ENCODE measurements at regions not wholly inside any gene's neighbourhood (a gene's known extent, or its start where the extent isn't known, plus 50 kb on each side); places are given as distances from the start of the nearest gene placed in this dataset.

DNA sequence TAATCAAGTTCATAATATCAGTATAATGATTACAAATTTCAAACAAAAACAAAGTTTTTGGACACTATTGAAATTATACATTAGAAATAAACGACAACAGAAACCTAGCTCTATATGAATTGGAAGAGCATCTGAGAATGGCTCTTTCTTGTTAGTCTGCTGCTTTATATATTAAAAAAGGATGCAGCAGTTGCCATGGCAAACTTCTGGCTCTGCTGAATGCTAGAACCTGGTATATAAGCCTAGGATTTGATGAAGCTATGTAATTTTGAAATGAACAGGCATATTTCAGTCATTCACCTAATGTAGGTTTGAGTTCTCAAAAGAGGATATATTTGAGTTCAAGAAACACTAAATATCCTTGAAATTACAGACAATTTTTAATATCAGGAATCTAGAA, 252.7 kb upstream of the KCNMB2 start:
- POLR2A ChIA-PET (ENCODE audit: low non-redundant PET): no interaction called here
- no peak overlapping the region for H3K27ac ChIP-seq
- DNase-seq (ENCODE audit: low spot score): no peak
- TF ChIP-seq CTCF (conservative IDR thresholded peaks at IDR 0.05; ENCODE audit: low read depth): no peak
- CTCF ChIA-PET: no interaction called here

DNA sequence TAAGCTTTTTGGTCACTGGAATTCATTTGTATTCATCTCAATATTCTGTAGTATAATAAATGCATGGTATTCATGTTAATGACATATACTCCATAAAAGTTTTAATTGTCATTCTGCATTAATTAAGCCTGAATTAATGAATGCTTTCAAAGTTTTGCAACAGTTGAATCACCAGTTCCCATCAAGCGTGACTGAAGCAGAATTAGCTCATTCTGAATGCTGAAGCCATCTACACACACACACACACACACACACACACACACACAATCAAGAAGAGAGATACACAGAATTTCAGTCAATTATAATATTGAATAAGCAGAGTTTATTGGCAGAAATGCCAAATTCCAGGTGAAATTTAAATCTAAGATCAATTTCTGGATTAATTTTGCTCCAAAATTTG, 252.1 kb upstream of the KCNMB2 start:
- ChIA-PET CTCF (no interaction called here), POLR2A (ENCODE audit: low non-redundant PET) (no interaction called here)
- DNase-seq (ENCODE audit: low spot score): no peak
- no peak for TF ChIP-seq CTCF (conservative IDR thresholded peaks at IDR 0.05; ENCODE audit: low read depth)
- no peak overlapping the region for H3K27ac ChIP-seq

GRCh38 chr3:178288074-178288473, 248.2 kb upstream of the KCNMB2 start:
- TF ChIP-seq CTCF (conservative IDR thresholded peaks at IDR 0.05; ENCODE audit: low read depth): no peak
- ChIA-PET POLR2A (ENCODE audit: low non-redundant PET) (no interaction called here), CTCF (no interaction called here)
- DNase-seq (ENCODE audit: low spot score): no peak
- no peak overlapping the region for H3K27ac ChIP-seq

- no peak overlapping the region for H3K27ac ChIP-seq
- POLR2A ChIA-PET (ENCODE audit: low non-redundant PET): no interaction called here
- DNase-seq (ENCODE audit: low spot score): no peak
- CTCF ChIA-PET: interaction anchor here (0.7 kb wide), 1 partner anchor 27 kb away, joined by 3 read pairs; no protein-coding TSS in a partner anchor
- no peak for TF ChIP-seq CTCF (conservative IDR thresholded peaks at IDR 0.05; ENCODE audit: low read depth)
Observed at GRCh38 chr3:178289544-178290160, 246.6 kb upstream of the KCNMB2 start.

DNA sequence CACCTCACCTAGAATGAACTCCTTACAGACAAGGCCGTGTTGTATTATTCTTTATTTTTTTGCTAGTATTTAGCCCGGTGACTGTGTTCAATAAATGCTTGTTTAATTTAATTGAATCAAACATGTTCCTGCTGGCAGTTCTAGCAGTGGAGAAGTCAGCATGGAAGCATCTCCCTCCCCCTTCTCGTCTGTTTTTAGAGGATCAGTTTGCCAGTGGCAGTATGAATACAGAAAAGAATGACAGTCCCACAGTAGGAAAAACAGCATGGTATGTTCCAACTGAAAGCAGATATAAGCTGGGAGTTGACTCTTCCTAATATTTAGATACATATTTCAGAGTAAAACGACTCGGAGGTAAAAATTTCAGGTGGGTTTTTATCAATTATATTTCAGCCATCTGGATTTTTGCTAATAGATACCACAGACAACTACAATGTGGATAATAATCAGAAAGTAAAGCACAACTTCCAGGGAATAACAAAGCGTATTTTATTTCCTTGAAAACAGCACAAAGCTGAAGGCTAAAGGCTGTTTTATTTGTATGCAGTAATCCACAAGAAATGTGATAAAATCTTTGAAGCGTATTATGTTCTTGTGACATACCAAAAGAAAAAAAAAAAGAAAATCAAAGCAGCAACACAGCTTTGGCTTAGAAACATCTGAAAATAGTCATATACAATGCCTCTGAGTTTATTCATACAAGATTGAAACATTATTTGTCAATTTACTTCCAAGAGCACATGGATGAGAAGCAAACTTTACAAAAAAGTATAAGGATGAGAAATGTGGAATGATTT, 244.5 kb upstream of the KCNMB2 start:
- ChIA-PET CTCF (no interaction called here), POLR2A (ENCODE audit: low non-redundant PET) (no interaction called here)
- H3K27ac ChIP-seq: no peak overlapping the region
- no peak for DNase-seq (ENCODE audit: low spot score)
- no peak for TF ChIP-seq CTCF (conservative IDR thresholded peaks at IDR 0.05; ENCODE audit: low read depth)

DNA sequence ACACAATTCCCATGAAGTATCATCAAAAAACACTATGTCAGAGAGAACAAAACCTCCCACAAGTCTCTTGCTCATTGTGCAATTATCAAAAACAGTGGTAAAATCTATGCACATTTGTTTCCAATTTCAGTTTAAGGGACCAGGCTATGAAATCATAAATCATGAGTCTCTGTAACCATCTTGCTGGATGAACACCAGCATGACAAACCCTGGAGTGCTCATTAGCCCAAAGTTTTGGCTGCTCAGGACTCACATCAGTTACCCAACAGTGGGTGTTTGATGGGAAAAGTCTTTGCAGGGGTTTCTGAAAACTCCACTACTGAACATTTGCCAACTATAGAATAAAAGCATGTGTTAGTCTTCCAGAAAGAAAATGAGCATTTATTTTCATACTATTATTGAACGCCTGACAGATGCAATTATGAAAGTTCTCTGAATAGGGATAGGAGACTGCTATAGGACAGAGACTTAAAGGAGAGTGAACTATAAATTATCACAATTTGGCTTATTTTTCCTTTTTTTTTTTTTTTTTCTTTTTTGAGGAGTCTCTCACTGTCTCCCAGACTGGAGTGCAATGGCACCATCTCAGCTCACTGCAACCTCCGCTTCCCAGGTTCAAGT, 240.8 kb upstream of the KCNMB2 start:
- no peak for TF ChIP-seq CTCF (conservative IDR thresholded peaks at IDR 0.05; ENCODE audit: low read depth)
- ChIA-PET POLR2A (ENCODE audit: low non-redundant PET) (no interaction called here), CTCF (no interaction called here)
- no peak overlapping the region for H3K27ac ChIP-seq
- DNase-seq (ENCODE audit: low spot score): no peak

Data from RWPE1 (cell line).